Hepatocyte (in vitro differentiated cells): ENCODE measurements at regions not wholly inside any gene's neighbourhood (a gene's known extent, or its start where the extent isn't known, plus 50 kb on each side); places are given as distances from the start of the nearest gene placed in this dataset.

ENCODE experiments used
- DNase-seq: peaks from one replicate; pipeline ENCODE4 v3.0.0-alpha.2; 2016; ENCODE audit warnings: low spot score
- H2AFZ ChIP-seq: fragments of 200-600 bp; sonication (generic); 2 replicates; pipeline ENCODE4 v1.6.0; 2016; ENCODE audit warnings: antibody characterized with exemption, mild to moderate bottlenecking
- H3K27ac ChIP-seq: fragments of 200-600 bp; sonication (generic); 2 replicates; pipeline ENCODE4 v1.5.1; 2016; ENCODE audit warnings: mild to moderate bottlenecking
- H3K27me3 ChIP-seq: fragments of 200-600 bp; sonication (generic); 2 replicates; pipeline ENCODE4 v1.6.1; 2016
- H3K36me3 ChIP-seq: fragments of 200-600 bp; sonication (generic); replicated peaks from 2 replicates; pipeline ENCODE4 v1.5.1; 2016; ENCODE audit warnings: low read depth; ENCODE audit not compliant: insufficient read depth
- H3K4me1 ChIP-seq: fragments of 200-600 bp; sonication (generic); 2 replicates; pipeline ENCODE4 v1.5.1; 2016; ENCODE audit warnings: mild to moderate bottlenecking, moderate library complexity; ENCODE audit not compliant: insufficient read depth
- H3K4me2 ChIP-seq: fragments of 200-600 bp; sonication (generic); 2 replicates; pipeline ENCODE4 v1.6.0; 2016
- H3K4me3 ChIP-seq: fragments of 200-600 bp; sonication (generic); 2 replicates; pipeline ENCODE4 v1.5.1; 2016; ENCODE audit warnings: mild to moderate bottlenecking
- H3K79me2 ChIP-seq: fragments of 200-600 bp; sonication (generic); 2 replicates; pipeline ENCODE4 v1.6.0; 2017; ENCODE audit warnings: mild to moderate bottlenecking
- H3K9me2 ChIP-seq: fragments of 200-600 bp; sonication (generic); replicated peaks from 2 replicates; pipeline ENCODE4 v1.6.0; 2017; ENCODE audit warnings: mild to moderate bottlenecking; ENCODE audit not compliant: insufficient read depth
- H3K9me3 ChIP-seq: fragments of 200-600 bp; sonication (generic); 2 replicates; pipeline ENCODE4 v1.5.1; 2016; ENCODE audit warnings: low read depth, mild to moderate bottlenecking
- H4K20me1 ChIP-seq: fragments of 200-600 bp; sonication (generic); 2 replicates; pipeline ENCODE4 v1.6.0; 2016; ENCODE audit warnings: mild to moderate bottlenecking; ENCODE audit not compliant: insufficient read depth, poor library complexity, severe bottlenecking
- EZH2 ChIP-seq: fragments of 200-600 bp; sonication (generic); IDR thresholded peaks from 2 replicates; pipeline ENCODE4 v1.6.1; 2016; ENCODE audit warnings: antibody characterized with exemption, mild to moderate bottlenecking, borderline replicate concordance
- EZH2phosphoT487 ChIP-seq: fragments of 200-600 bp; sonication (generic); IDR thresholded peaks from one replicate; pipeline ENCODE4 v1.6.1; 2018; ENCODE audit warnings: antibody characterized with exemption, mild to moderate bottlenecking, low read depth, moderate library complexity; ENCODE audit not compliant: unreplicated experiment, severe bottlenecking
- WGBS: methylation state at CpG from one replicate; pipeline ENCODE4 v1.1.6; 2016; ENCODE audit warnings: low lambda C conversion rate; ENCODE audit errors: missing lambda C conversion rate; 5-methylcytosine and 5-hydroxymethylcytosine counted together
- TF ChIP-seq, protein P1 (sequence below): fragments of 200-600 bp; sonication (generic); IDR thresholded peaks from 2 replicates; pipeline ENCODE4 v1.5.1; 2016; ENCODE audit warnings: antibody characterized with exemption, mild to moderate bottlenecking; ENCODE audit not compliant: poor library complexity

DNA sequence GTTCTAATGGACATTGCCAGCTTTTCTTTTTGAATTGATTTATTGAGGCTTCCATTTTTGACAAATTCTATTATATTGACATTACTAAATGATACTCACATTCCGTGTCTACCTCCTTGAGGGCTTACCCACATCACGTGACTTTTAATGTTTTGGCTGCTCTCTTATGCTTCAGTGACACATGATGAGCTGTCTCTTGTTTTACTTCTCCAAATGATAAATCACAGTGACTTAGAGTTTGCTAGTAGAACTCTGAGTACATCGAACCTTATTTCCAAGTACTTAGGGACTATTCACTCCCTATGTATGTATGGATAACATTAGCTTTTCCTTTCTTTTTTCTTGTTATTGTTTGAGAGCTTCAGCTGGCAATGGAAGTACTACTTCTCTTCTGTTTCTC is 169.8 kb upstream of the KCNN2 start:
- Histone ChIP-seq H3K27ac (no peak overlapping the region), H3K4me1 (no peaks in the 10 kb centered on the region), H3K4me3 (no peak overlapping the region), H3K27me3 (no peaks in the 10 kb centered on the region), H3K9me2 (no peaks in the 10 kb centered on the region), H3K9me3 (no peaks in the 10 kb centered on the region), H3K79me2 (no peaks in the 10 kb centered on the region), H2AFZ (no peak overlapping the region), H3K36me3 (no peaks in the 10 kb centered on the region), H4K20me1 (no peaks in the 10 kb centered on the region), H3K4me2 (no peak overlapping the region)
- WGBS = 90% methylated on average over 3 of the region's 3 CpGs
- no peak for DNase-seq
- TF ChIP-seq EZH2 (no peak), EZH2phosphoT487 (no peak)
- TF ChIP-seq, protein P1, sequence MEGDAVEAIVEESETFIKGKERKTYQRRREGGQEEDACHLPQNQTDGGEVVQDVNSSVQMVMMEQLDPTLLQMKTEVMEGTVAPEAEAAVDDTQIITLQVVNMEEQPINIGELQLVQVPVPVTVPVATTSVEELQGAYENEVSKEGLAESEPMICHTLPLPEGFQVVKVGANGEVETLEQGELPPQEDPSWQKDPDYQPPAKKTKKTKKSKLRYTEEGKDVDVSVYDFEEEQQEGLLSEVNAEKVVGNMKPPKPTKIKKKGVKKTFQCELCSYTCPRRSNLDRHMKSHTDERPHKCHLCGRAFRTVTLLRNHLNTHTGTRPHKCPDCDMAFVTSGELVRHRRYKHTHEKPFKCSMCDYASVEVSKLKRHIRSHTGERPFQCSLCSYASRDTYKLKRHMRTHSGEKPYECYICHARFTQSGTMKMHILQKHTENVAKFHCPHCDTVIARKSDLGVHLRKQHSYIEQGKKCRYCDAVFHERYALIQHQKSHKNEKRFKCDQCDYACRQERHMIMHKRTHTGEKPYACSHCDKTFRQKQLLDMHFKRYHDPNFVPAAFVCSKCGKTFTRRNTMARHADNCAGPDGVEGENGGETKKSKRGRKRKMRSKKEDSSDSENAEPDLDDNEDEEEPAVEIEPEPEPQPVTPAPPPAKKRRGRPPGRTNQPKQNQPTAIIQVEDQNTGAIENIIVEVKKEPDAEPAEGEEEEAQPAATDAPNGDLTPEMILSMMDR = no peak

DNA sequence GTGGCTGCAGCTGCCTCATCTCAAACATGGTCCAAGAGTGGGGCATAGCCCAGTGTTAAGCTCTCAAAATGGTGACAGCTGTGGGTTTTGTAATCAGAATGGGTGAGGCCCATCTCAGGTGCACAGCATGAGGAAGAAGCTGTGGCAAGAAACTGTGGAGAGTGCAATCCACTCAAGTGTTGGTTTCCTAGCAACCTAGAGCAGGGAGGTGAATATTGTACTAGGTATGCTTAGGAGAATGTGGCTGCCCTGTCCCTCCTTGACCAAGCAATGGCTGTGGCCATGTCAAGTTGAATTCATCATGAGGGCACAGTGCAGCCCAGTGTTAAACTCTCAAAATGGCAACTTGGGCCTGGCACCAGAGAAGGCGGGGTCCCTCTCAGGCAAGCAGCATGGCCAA is 160.5 kb upstream of the KCNN2 start:
- no peaks in the 10 kb centered on the region for H3K79me2 ChIP-seq
- H2AFZ ChIP-seq = no peak overlapping the region
- H3K27ac ChIP-seq = no peak overlapping the region
- H3K36me3 ChIP-seq = no peaks in the 10 kb centered on the region
- WGBS = 71% methylated on average over 1 of the region's 1 CpG
- no peak for TF ChIP-seq EZH2
- TF ChIP-seq, protein P1 = no peak
- H3K9me2 ChIP-seq = no peaks in the 10 kb centered on the region
- H3K4me1 ChIP-seq = no peaks in the 10 kb centered on the region
- no peak overlapping the region for H3K4me3 ChIP-seq
- H3K4me2 ChIP-seq = no peak overlapping the region
- no peaks in the 10 kb centered on the region for H3K9me3 ChIP-seq
- DNase-seq = no peak
- H4K20me1 ChIP-seq = no peaks in the 10 kb centered on the region
- H3K27me3 ChIP-seq = no peaks in the 10 kb centered on the region

DNA sequence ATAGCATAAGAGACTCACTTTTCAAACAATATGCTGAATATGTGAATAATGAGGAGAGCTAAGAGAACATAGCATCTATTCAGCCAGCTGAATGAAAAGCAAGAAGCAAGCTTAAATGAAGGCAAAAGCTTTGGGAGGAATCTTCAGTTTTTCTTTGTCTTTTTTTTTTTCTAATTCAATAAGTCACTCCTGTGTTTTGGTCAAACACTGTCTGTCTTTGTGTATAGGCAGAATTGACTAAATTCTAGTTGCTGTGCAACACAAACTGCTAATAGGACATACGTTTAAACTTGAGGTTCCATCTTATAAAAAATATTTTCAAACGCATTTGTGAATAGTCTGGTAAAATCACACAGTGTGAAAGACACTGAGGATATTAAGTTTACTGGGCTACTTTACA is 156.9 kb upstream of the KCNN2 start:
- Histone ChIP-seq H3K9me3 (no peaks in the 10 kb centered on the region), H3K79me2 (no peaks in the 10 kb centered on the region), H4K20me1 (no peaks in the 10 kb centered on the region), H3K4me2 (no peak overlapping the region), H3K27me3 (no peaks in the 10 kb centered on the region), H3K9me2 (no peaks in the 10 kb centered on the region), H2AFZ (no peak overlapping the region), H3K36me3 (no peaks in the 10 kb centered on the region), H3K4me3 (no peak overlapping the region), H3K4me1 (no peaks in the 10 kb centered on the region), H3K27ac (no peak overlapping the region)
- TF ChIP-seq EZH2 = no peak
- TF ChIP-seq, protein P1 = no peak
- TF ChIP-seq EZH2phosphoT487 = no peak
- DNase-seq = no peak
- 74% methylated on average over 2 of the region's 2 CpGs for WGBS

DNA sequence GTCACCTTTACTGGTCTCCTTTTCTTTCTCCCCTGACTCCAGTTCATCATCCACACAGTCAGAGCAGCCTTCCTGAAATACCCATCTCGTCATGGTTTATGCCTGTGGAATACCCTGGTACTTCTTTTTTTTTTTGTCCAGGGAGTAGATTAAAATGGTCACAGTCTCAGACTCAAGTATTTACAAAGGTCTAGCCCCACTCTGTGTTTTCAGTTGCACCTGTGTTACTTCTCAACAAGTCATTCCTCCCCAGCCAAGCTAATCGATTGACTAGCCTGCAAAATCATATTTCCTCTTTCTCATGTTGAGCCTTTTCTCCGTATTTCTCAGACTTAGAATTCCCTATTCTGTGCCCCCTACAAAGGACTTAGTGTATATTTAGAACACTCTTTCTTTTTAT is 155.2 kb upstream of the KCNN2 start:
- Histone ChIP-seq H3K4me2 (no peak overlapping the region), H3K27ac (no peak overlapping the region)
- TF ChIP-seq EZH2phosphoT487 = no peak
- TF ChIP-seq, protein P1 = no peak
- TF ChIP-seq EZH2 = no peak

More for the DNA sequence above, 155.2 kb upstream of the KCNN2 start:
- no peak for DNase-seq
- Histone ChIP-seq H3K36me3 (no peaks in the 10 kb centered on the region), H4K20me1 (no peaks in the 10 kb centered on the region), H3K4me1 (no peaks in the 10 kb centered on the region), H3K9me3 (no peaks in the 10 kb centered on the region), H3K4me3 (no peak overlapping the region), H3K79me2 (no peaks in the 10 kb centered on the region), H3K9me2 (no peaks in the 10 kb centered on the region), H2AFZ (no peak overlapping the region), H3K27me3 (no peaks in the 10 kb centered on the region)
- 86% methylated on average over 3 of the region's 3 CpGs for WGBS
